H1 (cell line): ENCODE measurements at regions not wholly inside any gene's neighbourhood (a gene's known extent, or its start where the extent isn't known, plus 50 kb on each side); places are given as distances from the start of the nearest gene placed in this dataset.

ENCODE experiments used
- ATF3 ChIP-seq: IDR thresholded peaks from 2 replicates; pipeline ENCODE4 v1.6.1; 2011; ENCODE audit warnings: low read depth, mild to moderate bottlenecking, low read length; ENCODE audit not compliant: insufficient read depth
- CEBPB ChIP-seq: IDR thresholded peaks from 2 replicates; pipeline ENCODE4 v1.6.1; 2012; ENCODE audit warnings: low read depth, low read length
- CTCF ChIP-seq, 3 experiments: IDR thresholded peaks; 1 replicate in 2 of 3; 2 replicates in 1 of 3; pipeline versions ENCODE4 v1.5.1 to v1.6.1; 2011; ENCODE audit warnings: low read length in 3 of 3, mild to moderate bottlenecking in 3 of 3, inconsistent platforms in 2 of 3, low read depth in 1 of 3, moderate library complexity in 1 of 3; ENCODE audit not compliant: insufficient read depth in 1 of 3; ENCODE audit errors: control extremely low read depth in 1 of 3
- EP300 ChIP-seq, 2 experiments: IDR thresholded peaks; 1 replicate in 1 of 2; 2 replicates in 1 of 2; pipeline ENCODE4 v1.6.1; 2011 to 2012; ENCODE audit warnings: low read depth in 2 of 2, low read length in 2 of 2, mild to moderate bottlenecking in 2 of 2, borderline replicate concordance in 1 of 2, inconsistent platforms in 1 of 2, moderate library complexity in 1 of 2
- EZH2 ChIP-seq: fragments of 200-600 bp; sonication (generic); IDR thresholded peaks from 2 replicates; pipeline ENCODE4 v1.7.1; 2012; ENCODE audit warnings: low read depth, mild to moderate bottlenecking, moderate library complexity, low read length, inconsistent platforms; ENCODE audit not compliant: severe bottlenecking
- GTF2F1 ChIP-seq: IDR thresholded peaks from 2 replicates; pipeline ENCODE4 v1.6.1; 2012; ENCODE audit warnings: low read depth, low read length, improper control_type of control experiment, borderline replicate concordance
- HDAC2 ChIP-seq, 2 experiments: fragments of 300-600 bp in 1 of 2; sonication (generic) in 1 of 2; IDR thresholded peaks; 2 replicates each; pipeline ENCODE4 v1.6.1; 2011 to 2012; ENCODE audit warnings: low read depth in 2 of 2, low read length in 2 of 2, mild to moderate bottlenecking in 2 of 2, moderate library complexity in 2 of 2, borderline replicate concordance in 1 of 2, inconsistent platforms in 1 of 2
- PHF8 ChIP-seq: fragments of 200-600 bp; sonication (generic); conservative IDR thresholded peaks from 2 replicates; pipeline ENCODE4 v1.7.1; 2012; ENCODE audit warnings: low read depth, mild to moderate bottlenecking, inconsistent platforms, low read length, moderate library complexity
- POLR2A ChIP-seq, 2 experiments: IDR thresholded peaks; 1 replicate in 1 of 2; 2 replicates in 1 of 2; pipeline ENCODE4 v1.6.1; 2011; ENCODE audit warnings: low read depth in 2 of 2, low read length in 2 of 2, mild to moderate bottlenecking in 2 of 2; ENCODE audit errors: control extremely low read depth in 1 of 2
- POLR2AphosphoS5 ChIP-seq: IDR thresholded peaks from 2 replicates; pipeline ENCODE4 v1.6.1; 2011; ENCODE audit warnings: low read depth, low read length
- SP2 ChIP-seq: IDR thresholded peaks from 2 replicates; pipeline ENCODE4 v1.6.1; 2012; ENCODE audit warnings: mild to moderate bottlenecking, low read length, inconsistent platforms
- SUZ12 ChIP-seq: fragments of 200-600 bp; sonication (generic); IDR thresholded peaks from 2 replicates; pipeline ENCODE4 v1.6.1; 2012; ENCODE audit warnings: mild to moderate bottlenecking, inconsistent platforms, low read length, moderate library complexity, mixed read lengths
- ZNF274 ChIP-seq: IDR thresholded peaks from 2 replicates; pipeline ENCODE4 v1.7.0; 2012; ENCODE audit warnings: low read length, borderline replicate concordance; ENCODE audit errors: extremely low read depth

GRCh38 chr7:116443646-116444045 lies 55.9 kb upstream of the CAV2 start:
- no peak for TF ChIP-seq ZNF274
- no peak for TF ChIP-seq CEBPB
- no peak for TF ChIP-seq POLR2AphosphoS5
- no peak for TF ChIP-seq PHF8
- no peak for TF ChIP-seq POLR2A (IDR thresholded peaks at IDR 0.05; ENCODE audit: control extremely low read depth in 1 of 2, low read depth in 2 of 2, low read length in 2 of 2)
- no peak for TF ChIP-seq EP300 (IDR thresholded peaks at IDR 0.05; ENCODE audit: borderline replicate concordance in 1 of 2, low read depth in 2 of 2, low read length in 2 of 2)
- no peak for TF ChIP-seq SUZ12
- TF ChIP-seq EZH2: no peak
- TF ChIP-seq CTCF (IDR thresholded peaks at IDR 0.05; ENCODE audit: control extremely low read depth in 1 of 3, insufficient read depth in 1 of 3, low read depth in 1 of 3, low read length in 3 of 3): no peak
- TF ChIP-seq SP2: no peak
- no peak for TF ChIP-seq GTF2F1
- no peak for TF ChIP-seq ATF3
- no peak for TF ChIP-seq HDAC2 (IDR thresholded peaks at IDR 0.05; ENCODE audit: borderline replicate concordance in 1 of 2, low read depth in 2 of 2, low read length in 2 of 2)
